ENCODE measurements at regions not wholly inside any gene's neighbourhood (a gene's known extent, or its start where the extent isn't known, plus 50 kb on each side); places are given as distances from the start of the nearest gene placed in this dataset.

DNA sequence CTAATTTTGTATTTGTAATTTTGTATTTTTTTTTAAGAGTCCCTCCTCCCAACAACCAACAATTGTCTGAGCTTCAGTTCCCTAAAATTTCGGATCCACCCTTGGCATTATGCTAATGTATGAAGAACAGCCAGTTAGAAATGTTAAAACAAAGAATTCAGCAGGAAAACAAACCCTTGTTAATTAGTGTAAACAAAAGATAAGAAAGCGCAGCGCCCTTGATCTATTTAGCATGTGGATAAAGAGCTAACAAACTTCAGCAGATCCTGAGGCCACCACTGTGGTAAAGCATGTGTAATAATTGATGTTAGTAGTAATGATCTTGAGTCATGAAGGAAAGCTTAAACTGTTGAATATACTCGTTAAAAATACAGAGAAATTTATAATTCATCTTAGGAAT, 199.8 kb downstream of the TMX1 start:
- no peaks in the 10 kb centered on the region for H3K36me3 ChIP-seq
- H3K4me1 ChIP-seq = peaks cover 7% of the 10 kb centered on the region
- H3K27me3 ChIP-seq (ENCODE audit: low read depth) = peaks cover 8% of the 10 kb centered on the region
- no peak overlapping the region for H3K4me3 ChIP-seq
- no peak overlapping the region for H3K27ac ChIP-seq (replicated peaks)
- DNase-seq = no peak
- H3K9me3 ChIP-seq (replicated peaks) = no peaks in the 10 kb centered on the region
- TF ChIP-seq, protein P1, sequence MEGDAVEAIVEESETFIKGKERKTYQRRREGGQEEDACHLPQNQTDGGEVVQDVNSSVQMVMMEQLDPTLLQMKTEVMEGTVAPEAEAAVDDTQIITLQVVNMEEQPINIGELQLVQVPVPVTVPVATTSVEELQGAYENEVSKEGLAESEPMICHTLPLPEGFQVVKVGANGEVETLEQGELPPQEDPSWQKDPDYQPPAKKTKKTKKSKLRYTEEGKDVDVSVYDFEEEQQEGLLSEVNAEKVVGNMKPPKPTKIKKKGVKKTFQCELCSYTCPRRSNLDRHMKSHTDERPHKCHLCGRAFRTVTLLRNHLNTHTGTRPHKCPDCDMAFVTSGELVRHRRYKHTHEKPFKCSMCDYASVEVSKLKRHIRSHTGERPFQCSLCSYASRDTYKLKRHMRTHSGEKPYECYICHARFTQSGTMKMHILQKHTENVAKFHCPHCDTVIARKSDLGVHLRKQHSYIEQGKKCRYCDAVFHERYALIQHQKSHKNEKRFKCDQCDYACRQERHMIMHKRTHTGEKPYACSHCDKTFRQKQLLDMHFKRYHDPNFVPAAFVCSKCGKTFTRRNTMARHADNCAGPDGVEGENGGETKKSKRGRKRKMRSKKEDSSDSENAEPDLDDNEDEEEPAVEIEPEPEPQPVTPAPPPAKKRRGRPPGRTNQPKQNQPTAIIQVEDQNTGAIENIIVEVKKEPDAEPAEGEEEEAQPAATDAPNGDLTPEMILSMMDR (IDR thresholded peaks at IDR 0.05; ENCODE audit: borderline replicate concordance) = no peak
- intact Hi-C loops (cut with micrococcal nuclease) = no loop called here

DNA sequence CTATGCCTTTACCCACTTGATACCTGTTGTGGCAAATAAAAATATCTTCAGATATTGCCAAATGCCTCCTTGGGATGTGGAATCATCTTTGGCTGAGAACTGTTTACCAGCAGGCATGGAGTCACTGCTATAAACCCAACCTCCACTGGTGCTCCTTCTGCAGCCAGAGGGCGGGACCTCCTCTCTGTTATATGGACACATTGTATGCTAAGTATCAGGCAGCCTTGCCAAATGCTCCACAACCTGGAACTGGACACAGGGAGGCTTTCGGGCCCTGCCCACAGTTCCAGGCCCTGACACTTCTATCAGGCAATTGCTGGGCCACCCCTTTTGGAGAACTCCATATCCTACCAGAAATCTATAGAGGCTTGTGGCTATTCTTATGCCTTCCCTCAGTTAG, 201.0 kb downstream of the TMX1 start:
- H3K9me3 ChIP-seq (replicated peaks) = no peaks in the 10 kb centered on the region
- peaks cover 7% of the 10 kb centered on the region for H3K4me1 ChIP-seq
- H3K27ac ChIP-seq (replicated peaks) = no peak overlapping the region
- DNase-seq = no peak
- TF ChIP-seq, protein P1 (IDR thresholded peaks at IDR 0.05; ENCODE audit: borderline replicate concordance) = no peak
- H3K36me3 ChIP-seq = no peaks in the 10 kb centered on the region
- intact Hi-C loops (cut with micrococcal nuclease) = no loop called here
- H3K27me3 ChIP-seq (ENCODE audit: low read depth) = peaks cover 8% of the 10 kb centered on the region
- H3K4me3 ChIP-seq = no peak overlapping the region

DNA sequence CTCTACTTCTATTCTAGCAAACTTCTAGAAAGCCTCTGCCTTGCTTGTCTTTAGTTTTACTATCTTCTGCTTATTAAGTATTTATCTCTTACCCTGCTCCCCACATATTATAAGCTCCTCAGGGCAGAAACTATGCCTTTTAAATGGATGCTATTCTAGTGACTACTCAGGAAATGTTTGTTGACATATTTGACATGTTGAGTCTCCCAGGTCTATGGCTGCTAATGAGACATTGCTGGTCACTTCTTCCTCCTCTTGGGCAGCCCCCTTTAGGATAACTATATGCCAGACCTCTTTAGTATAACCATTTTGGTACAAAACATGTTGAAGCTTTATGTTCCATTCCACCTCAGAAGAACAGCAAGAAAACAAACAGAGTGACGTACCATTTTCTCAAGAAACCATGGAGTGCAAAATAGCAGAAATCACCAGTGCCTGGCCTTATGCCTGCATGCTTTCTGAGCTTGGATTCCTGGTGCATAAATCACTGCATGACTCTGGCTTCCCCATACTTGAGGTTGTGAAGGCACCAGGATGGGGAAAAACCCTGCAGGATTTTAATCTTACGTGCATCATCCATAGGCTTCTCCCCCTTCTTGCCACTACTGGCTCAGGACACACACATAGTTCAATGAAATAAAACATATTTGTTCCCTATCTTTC, 202.6 kb downstream of the TMX1 start:
- intact Hi-C loops (cut with micrococcal nuclease) = no loop called here
- no peaks in the 10 kb centered on the region for H3K36me3 ChIP-seq
- no peaks in the 10 kb centered on the region for H3K9me3 ChIP-seq (replicated peaks)
- H3K27me3 ChIP-seq (ENCODE audit: low read depth) = peaks cover 8% of the 10 kb centered on the region
- H3K4me1 ChIP-seq = peaks cover 10% of the 10 kb centered on the region
- no peak overlapping the region for H3K4me3 ChIP-seq
- DNase-seq = no peak
- H3K27ac ChIP-seq (replicated peaks) = no peak overlapping the region
- TF ChIP-seq, protein P1 (IDR thresholded peaks at IDR 0.05; ENCODE audit: borderline replicate concordance) = no peak

DNA sequence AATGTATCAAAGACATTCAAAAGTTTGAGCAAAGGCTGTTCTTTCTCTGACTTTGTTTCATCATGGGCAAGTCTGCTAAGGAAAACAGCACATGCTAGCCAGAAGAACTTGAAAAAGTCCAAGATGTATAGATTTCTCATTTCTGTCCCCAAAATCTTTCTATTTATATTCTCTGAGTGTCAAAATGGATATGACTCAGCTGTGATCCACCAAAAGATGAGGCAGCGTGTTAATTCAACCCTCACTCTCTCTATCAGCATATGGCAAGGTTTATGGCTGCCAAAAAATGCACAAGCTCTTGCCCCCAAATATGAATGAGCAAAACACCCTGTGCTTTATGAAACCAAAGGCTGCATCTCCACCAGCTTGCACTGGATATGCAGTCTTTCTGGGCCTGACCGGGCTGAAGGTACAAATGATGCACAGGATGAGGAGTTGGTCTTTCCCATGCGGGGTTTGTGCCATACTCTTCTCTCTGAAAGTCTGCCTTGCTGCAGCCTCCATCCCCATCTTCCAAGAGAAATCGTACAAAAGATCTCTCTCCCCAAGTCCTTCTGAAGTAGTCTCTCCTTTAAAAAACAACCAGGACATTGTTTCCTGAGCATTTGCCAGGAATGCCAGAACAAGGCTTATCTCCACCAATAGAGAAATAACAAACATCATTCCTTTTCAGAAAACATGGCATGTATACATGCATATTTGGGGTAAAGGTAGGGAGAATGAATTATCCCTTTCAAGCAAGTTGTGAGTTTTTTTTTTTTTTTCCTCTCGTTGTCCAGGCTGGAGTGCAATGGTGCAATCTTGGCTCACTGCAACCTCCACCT, 203.4 kb downstream of the TMX1 start:
- Histone ChIP-seq H3K4me1 (peaks cover 14% of the 10 kb centered on the region), H3K9me3 (replicated peaks) (no peaks in the 10 kb centered on the region), H3K4me3 (no peak overlapping the region), H3K27me3 (ENCODE audit: low read depth) (peaks cover 8% of the 10 kb centered on the region), H3K36me3 (no peaks in the 10 kb centered on the region), H3K27ac (replicated peaks) (no peak overlapping the region)
- no peak for DNase-seq
- intact Hi-C loops (cut with micrococcal nuclease) = no loop called here
- TF ChIP-seq, protein P1 (IDR thresholded peaks at IDR 0.05; ENCODE audit: borderline replicate concordance) = no peak

DNA sequence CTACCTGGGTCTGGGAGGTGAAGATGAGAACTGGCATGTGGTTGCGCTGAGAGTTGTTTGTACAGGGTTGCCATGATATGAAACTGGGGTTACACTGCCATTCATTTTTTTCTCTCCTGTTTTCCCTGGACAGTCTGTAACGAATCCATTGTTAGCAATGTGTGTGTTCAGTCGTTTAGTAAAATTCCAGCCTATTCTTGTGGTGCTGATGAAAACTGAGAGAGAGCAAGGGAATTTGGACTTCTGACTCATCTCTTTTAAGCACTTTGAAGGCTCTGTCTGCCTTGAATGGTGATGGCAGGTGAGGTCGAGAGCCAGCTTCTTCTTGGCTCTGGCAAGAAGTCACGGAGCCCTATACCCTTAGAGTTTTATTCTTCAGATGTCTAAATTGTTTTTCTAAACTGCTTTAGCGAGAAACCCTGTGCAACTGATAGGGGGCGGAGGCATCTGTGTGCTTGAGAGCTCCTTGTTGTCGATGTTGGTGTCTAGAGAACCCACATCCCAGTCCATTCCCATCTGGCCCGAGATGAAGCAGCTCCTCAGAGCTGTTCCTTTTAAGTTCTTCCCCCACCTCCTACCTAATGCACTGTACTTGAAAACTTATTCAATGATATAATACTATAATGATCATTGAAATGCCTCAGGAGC, 204.4 kb downstream of the TMX1 start:
- no peak for DNase-seq
- peaks cover 24% of the 10 kb centered on the region for H3K4me1 ChIP-seq
- H3K4me3 ChIP-seq = no peak overlapping the region
- no peaks in the 10 kb centered on the region for H3K9me3 ChIP-seq (replicated peaks)
- TF ChIP-seq, protein P1 (IDR thresholded peaks at IDR 0.05; ENCODE audit: borderline replicate concordance) = no peak
- no peaks in the 10 kb centered on the region for H3K36me3 ChIP-seq
- peaks cover 4% of the 10 kb centered on the region for H3K27me3 ChIP-seq (ENCODE audit: low read depth)
- H3K27ac ChIP-seq (replicated peaks) = no peak overlapping the region
- intact Hi-C loops (cut with micrococcal nuclease) = no loop called here

Data from left ventricle myocardium inferior (tissue), 1 donor.